Fibroblast of skin of back (primary cell): ENCODE measurements at regions not wholly inside any gene's neighbourhood (a gene's known extent, or its start where the extent isn't known, plus 50 kb on each side); places are given as distances from the start of the nearest gene placed in this dataset.

Experiments
- DNase-seq: peaks from one replicate; pipeline ENCODE4 v3.0.0-alpha.2; 2013

- DNase-seq = no peak
These were observed 61.0 kb downstream of the GTPBP8 start for GRCh38 chr3:113051787-113052186.

GRCh38 chr3:113053169-113053568 lies 62.4 kb downstream of the GTPBP8 start:
- no peak for DNase-seq

GRCh38 chr3:113054552-113054951 lies 63.8 kb downstream of the GTPBP8 start:
- DNase-seq = peak; percentile 9

GRCh38 chr3:113055201-113055600 lies 64.4 kb downstream of the GTPBP8 start:
- DNase-seq = no peak

GRCh38 chr3:113055961-113056360 lies 65.2 kb downstream of the GTPBP8 start:
- DNase-seq = no peak

GRCh38 chr3:113057117-113057516 lies 66.3 kb downstream of the GTPBP8 start:
- no peak for DNase-seq

GRCh38 chr3:113058188-113058587 lies 67.4 kb downstream of the GTPBP8 start:
- DNase-seq = no peak

- DNase-seq = no peak
These were observed 71.9 kb downstream of the GTPBP8 start for GRCh38 chr3:113062705-113063104.

- DNase-seq = no peak
These were observed 72.5 kb downstream of the GTPBP8 start for GRCh38 chr3:113063126-113063894.

- no peak for DNase-seq
These were observed 73.4 kb downstream of the GTPBP8 start for GRCh38 chr3:113064183-113064582.

GRCh38 chr3:113065336-113065735 lies 74.6 kb downstream of the GTPBP8 start:
- DNase-seq = no peak

GRCh38 chr3:113070072-113070640 lies 79.4 kb downstream of the GTPBP8 start:
- peak; percentile 60 for DNase-seq

GRCh38 chr3:113070681-113071113 lies 79.9 kb downstream of the GTPBP8 start:
- peak; percentile 69 for DNase-seq

- no peak for DNase-seq
These were observed 84.8 kb downstream of the GTPBP8 start for GRCh38 chr3:113075588-113075987.

- no peak for DNase-seq
These were observed 88.6 kb downstream of the GTPBP8 start for GRCh38 chr3:113079218-113079961.

GRCh38 chr3:113084777-113085176 lies 94.0 kb downstream of the GTPBP8 start:
- DNase-seq = peak; percentile 80

GRCh38 chr3:113086560-113087461 lies 96.0 kb downstream of the GTPBP8 start:
- DNase-seq = peak; percentile 24

- no peak for DNase-seq
These were observed 97.8 kb downstream of the GTPBP8 start for GRCh38 chr3:113088616-113089015.

GRCh38 chr3:113091417-113091816 lies 100.6 kb downstream of the GTPBP8 start:
- no peak for DNase-seq

- no peak for DNase-seq
These were observed 102.0 kb downstream of the GTPBP8 start for GRCh38 chr3:113092746-113093145.

- DNase-seq = no peak
These were observed 103.8 kb downstream of the GTPBP8 start for GRCh38 chr3:113094337-113095221.
